ENCODE measurements at regions not wholly inside any gene's neighbourhood (a gene's known extent, or its start where the extent isn't known, plus 50 kb on each side); places are given as distances from the start of the nearest gene placed in this dataset.
A peak's percentile ranks its signal among the peaks of the same experiment; 100 is the strongest.

DNA sequence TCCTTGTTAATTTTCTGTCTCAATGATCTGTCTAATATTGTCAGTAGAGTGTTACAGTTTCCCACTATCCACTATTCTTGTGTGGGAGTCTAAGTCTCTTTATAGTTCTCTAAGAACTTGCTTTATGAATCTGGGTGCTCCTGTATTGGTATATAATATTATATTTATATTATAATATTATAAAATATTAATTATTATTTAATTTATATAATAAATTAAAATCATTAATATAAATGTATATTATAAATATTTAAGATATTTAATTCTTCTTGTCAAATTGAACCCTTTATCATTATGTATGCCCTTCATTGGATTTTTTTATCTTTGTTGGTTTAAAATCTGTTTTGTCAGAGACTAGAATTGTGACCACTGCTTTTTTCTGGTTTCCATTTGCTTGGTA, 1950.2 kb upstream of the LRRTM1 start:
- DNase-seq (no peak), FAIRE-seq (peak; percentile 33)
- H3K27ac ChIP-seq (ENCODE audit: low read depth in 2 of 2, low read length in 2 of 2): no peak overlapping the region
- no peaks in the 10 kb centered on the region for H3K27me3 ChIP-seq (ENCODE audit: control insufficient read depth, insufficient read depth, low read length)
- H3K4me3 ChIP-seq (ENCODE audit: low read length in 3 of 3): no peak overlapping the region
- TF ChIP-seq, protein P1, sequence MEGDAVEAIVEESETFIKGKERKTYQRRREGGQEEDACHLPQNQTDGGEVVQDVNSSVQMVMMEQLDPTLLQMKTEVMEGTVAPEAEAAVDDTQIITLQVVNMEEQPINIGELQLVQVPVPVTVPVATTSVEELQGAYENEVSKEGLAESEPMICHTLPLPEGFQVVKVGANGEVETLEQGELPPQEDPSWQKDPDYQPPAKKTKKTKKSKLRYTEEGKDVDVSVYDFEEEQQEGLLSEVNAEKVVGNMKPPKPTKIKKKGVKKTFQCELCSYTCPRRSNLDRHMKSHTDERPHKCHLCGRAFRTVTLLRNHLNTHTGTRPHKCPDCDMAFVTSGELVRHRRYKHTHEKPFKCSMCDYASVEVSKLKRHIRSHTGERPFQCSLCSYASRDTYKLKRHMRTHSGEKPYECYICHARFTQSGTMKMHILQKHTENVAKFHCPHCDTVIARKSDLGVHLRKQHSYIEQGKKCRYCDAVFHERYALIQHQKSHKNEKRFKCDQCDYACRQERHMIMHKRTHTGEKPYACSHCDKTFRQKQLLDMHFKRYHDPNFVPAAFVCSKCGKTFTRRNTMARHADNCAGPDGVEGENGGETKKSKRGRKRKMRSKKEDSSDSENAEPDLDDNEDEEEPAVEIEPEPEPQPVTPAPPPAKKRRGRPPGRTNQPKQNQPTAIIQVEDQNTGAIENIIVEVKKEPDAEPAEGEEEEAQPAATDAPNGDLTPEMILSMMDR (IDR thresholded peaks at IDR 0.05; ENCODE audit: borderline replicate concordance, extremely low read depth, insufficient read depth): no peak
- peaks cover 0 to 2% (median 0%) of the 10 kb centered on the region in 3 donors for H3K9me3 ChIP-seq (ENCODE audit: control insufficient read depth in 2 of 3, insufficient read depth in 1 of 3, low read length in 3 of 3)
- no peaks in the 10 kb centered on the region for H3K36me3 ChIP-seq (ENCODE audit: control insufficient read depth in 2 of 3, insufficient read depth in 3 of 3, low read length in 3 of 3)
- no peaks in the 10 kb centered on the region for H3K4me1 ChIP-seq (ENCODE audit: control insufficient read depth in 2 of 3, insufficient read depth in 2 of 3, low read depth in 1 of 3, low read length in 3 of 3)
- intact Hi-C loops (cut with DNase I): no loop called here
- H3K9ac ChIP-seq (ENCODE audit: low read length in 3 of 3): no peak overlapping the region

DNA sequence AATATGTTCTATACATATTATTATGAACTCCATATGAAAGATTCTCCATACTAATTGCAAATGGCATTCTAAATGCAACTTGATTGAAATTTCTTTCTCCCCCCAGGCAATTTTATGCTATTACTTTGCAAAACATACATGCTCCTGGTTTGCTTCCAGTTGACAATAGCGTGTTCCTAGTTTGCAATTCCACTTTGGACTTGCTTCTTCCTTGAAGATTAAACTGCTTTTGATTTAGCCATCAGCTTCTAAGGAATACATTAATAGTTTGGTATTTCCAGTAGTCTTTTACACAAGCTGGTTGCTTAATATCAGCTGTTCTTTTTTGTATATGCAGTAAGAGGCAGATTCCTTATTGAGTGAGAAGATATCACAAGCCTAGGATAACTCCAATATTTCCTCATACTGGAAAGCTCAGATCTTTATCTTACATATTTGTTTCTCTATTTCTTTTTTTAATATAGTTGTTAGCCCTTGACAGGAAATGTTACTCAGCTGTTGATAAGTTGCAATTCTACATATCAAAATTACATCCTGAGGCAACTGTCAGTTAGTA, 1941.7 kb upstream of the LRRTM1 start:
- H3K27me3 ChIP-seq (ENCODE audit: control insufficient read depth, insufficient read depth, low read length): no peaks in the 10 kb centered on the region
- H3K4me1 ChIP-seq (ENCODE audit: control insufficient read depth in 2 of 3, insufficient read depth in 2 of 3, low read depth in 1 of 3, low read length in 3 of 3): no peaks in the 10 kb centered on the region
- intact Hi-C loops (cut with DNase I): no loop called here
- no peaks in the 10 kb centered on the region for H3K36me3 ChIP-seq (ENCODE audit: control insufficient read depth in 2 of 3, insufficient read depth in 3 of 3, low read length in 3 of 3)
- FAIRE-seq: no peak
- DNase-seq: no peak
- TF ChIP-seq, protein P1 (IDR thresholded peaks at IDR 0.05; ENCODE audit: borderline replicate concordance, extremely low read depth, insufficient read depth): no peak
- H3K9me3 ChIP-seq (ENCODE audit: control insufficient read depth in 2 of 3, insufficient read depth in 1 of 3, low read length in 3 of 3): no peaks in the 10 kb centered on the region
- H3K4me3 ChIP-seq (ENCODE audit: low read length in 3 of 3): no peak overlapping the region
- no peak overlapping the region for H3K9ac ChIP-seq (ENCODE audit: low read length in 3 of 3)
- H3K27ac ChIP-seq (ENCODE audit: low read depth in 2 of 2, low read length in 2 of 2): no peak overlapping the region

DNA sequence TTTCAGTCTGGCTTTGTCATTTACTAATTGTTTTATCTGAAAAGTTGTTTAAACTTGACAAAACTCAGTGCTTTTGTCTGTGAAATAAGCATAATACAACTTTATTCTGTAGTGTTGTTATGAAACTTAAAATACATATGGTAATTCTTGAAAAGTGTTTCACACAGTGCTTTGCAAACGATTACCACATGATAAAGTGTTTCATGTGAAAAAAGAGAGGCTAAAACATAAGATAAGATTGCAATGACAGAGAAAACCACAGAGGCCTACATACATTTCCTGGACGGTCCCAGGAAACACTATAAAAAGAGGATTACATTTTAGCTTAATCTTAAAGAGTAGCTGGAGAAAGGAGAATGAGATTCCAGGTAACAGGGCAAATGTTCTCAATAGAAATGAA, 1934.6 kb upstream of the LRRTM1 start:
- FAIRE-seq: no peak
- Histone ChIP-seq H3K36me3 (ENCODE audit: control insufficient read depth in 2 of 3, insufficient read depth in 3 of 3, low read length in 3 of 3) (no peaks in the 10 kb centered on the region), H3K27me3 (ENCODE audit: control insufficient read depth, insufficient read depth, low read length) (no peaks in the 10 kb centered on the region), H3K9me3 (ENCODE audit: control insufficient read depth in 2 of 3, insufficient read depth in 1 of 3, low read length in 3 of 3) (no peaks in the 10 kb centered on the region), H3K4me3 (ENCODE audit: low read length in 3 of 3) (no peak overlapping the region), H3K27ac (ENCODE audit: low read depth in 2 of 2, low read length in 2 of 2) (no peak overlapping the region), H3K4me1 (ENCODE audit: control insufficient read depth in 2 of 3, insufficient read depth in 2 of 3, low read depth in 1 of 3, low read length in 3 of 3) (no peaks in the 10 kb centered on the region), H3K9ac (ENCODE audit: low read length in 3 of 3) (no peak overlapping the region)
- TF ChIP-seq, protein P1 (IDR thresholded peaks at IDR 0.05; ENCODE audit: borderline replicate concordance, extremely low read depth, insufficient read depth): no peak
- DNase-seq: no peak
- intact Hi-C loops (cut with DNase I): no loop called here
